Inferior parietal cortex (tissue), 1 donor: ENCODE measurements at regions not wholly inside any gene's neighbourhood (a gene's known extent, or its start where the extent isn't known, plus 50 kb on each side); places are given as distances from the start of the nearest gene placed in this dataset.
"Not testable (repeated sequence)": the region's sequence is repeated elsewhere in the genome, so short reads cannot be mapped to it uniquely, and the experiment has no call there.

ENCODE experiments used
- DNase-seq: peaks from one replicate; pipeline ENCODE4 v3.0.0-alpha.2; 2016; ENCODE audit errors: extremely low spot score

- not testable (repeated sequence) for DNase-seq
Observed at GRCh38 chr18:15026041-15026440, 278.1 kb downstream of the ANKRD30B start.

DNA sequence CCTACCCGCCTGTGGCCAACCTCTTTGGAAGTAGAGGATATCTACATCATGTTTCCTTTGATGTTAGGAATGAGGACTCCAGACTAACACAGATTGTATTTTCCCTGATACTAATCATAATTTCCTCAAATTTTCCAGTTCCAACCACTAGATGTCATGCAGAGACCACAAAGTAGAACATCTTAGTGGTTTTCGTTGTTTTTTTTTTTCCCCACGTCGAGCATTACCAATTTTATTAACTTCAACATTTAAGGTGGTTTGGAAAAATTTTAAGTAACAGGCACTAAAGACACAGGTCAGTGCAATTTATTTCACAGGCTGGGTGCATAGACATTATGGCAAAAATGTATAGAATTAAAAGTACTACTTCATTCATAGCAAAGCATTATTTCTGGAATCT lies 280.1 kb downstream of the ANKRD30B start:
- DNase-seq = peak; percentile 16

- DNase-seq = not testable (repeated sequence)
Observed at GRCh38 chr18:15060279-15060880, 312.4 kb downstream of the ANKRD30B start.

DNA sequence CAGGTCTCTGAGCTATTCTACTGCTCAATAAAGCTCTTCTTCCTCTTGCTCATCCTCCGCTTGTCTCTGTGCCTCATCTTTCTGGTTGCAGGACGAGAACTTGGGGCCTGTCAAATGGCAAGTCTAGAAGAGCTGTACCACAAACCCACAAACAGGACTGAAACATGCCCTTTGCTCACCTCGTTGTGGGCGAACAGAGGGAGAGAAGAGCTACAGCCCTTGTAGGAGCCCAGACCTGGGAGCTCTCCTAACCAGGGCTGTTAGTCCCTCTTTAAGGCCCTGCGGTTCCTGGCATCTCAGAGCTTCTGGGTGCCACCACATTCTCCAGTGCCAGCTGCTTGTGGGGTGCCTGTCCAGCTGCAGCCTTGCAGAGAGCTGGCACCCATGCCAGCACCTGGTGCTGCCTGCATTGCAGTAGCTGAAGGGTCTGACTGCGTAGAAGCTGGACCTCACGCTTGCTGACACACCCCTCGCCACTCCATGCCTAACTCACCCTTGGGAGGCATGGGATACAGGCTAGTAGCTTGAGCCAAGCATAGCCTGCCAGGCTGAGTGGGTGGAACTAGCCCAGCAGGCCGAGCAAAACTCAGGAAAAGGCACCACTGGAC lies 313.4 kb downstream of the ANKRD30B start:
- not testable (repeated sequence) for DNase-seq

- DNase-seq = not testable (repeated sequence)
Observed at GRCh38 chr18:15066434-15066833, 318.5 kb downstream of the ANKRD30B start.

DNA sequence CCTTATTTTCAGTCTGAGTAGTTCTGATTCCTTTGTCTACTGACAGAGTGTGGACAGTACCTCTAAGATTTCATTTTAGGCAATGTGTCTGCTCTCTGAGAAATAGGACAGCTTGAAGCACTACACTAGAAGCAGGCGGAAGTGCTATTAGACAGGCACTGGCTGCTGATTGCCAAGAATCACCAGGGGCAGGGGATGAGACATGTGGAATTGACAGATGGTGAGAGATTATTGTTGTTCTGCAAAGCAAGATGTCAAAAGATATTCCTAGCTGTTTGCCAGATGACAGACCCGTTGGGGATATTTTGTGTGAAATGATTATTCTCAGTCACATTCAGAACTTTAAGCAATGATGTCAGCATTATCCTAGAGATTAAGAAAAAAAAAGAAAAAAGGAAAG lies 323.3 kb downstream of the ANKRD30B start:
- not testable (repeated sequence) for DNase-seq
